ENCODE measurements at regions not wholly inside any gene's neighbourhood (a gene's known extent, or its start where the extent isn't known, plus 50 kb on each side); places are given as distances from the start of the nearest gene placed in this dataset.

DNA sequence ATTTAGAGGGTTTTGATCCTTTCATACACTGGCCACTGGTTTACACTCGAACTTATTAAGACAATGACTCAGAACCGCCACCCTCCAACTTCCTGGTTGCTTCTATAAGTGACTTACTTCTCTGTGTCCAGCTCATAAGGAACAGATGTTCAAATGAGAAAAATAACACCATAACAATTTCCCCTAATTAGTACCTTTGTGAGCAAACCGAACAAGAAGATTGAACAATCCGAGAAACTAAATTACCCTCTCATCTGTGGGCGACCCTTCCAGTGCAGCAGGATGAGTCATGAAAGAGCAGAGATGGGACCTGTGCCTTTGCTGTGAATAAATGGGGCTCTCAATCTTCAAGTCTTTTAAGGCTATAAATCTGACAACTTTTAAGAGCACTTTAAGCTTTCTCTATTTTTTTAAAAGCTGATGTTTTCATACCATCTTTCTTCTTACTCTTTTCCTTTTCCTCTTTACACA lies 146.8 kb upstream of the RASSF8 start:
- TF ChIP-seq POLR2AphosphoS5 (IDR thresholded peaks at IDR 0.05; ENCODE audit: low read depth, low read length), result no peak
- TF ChIP-seq, protein P1, sequence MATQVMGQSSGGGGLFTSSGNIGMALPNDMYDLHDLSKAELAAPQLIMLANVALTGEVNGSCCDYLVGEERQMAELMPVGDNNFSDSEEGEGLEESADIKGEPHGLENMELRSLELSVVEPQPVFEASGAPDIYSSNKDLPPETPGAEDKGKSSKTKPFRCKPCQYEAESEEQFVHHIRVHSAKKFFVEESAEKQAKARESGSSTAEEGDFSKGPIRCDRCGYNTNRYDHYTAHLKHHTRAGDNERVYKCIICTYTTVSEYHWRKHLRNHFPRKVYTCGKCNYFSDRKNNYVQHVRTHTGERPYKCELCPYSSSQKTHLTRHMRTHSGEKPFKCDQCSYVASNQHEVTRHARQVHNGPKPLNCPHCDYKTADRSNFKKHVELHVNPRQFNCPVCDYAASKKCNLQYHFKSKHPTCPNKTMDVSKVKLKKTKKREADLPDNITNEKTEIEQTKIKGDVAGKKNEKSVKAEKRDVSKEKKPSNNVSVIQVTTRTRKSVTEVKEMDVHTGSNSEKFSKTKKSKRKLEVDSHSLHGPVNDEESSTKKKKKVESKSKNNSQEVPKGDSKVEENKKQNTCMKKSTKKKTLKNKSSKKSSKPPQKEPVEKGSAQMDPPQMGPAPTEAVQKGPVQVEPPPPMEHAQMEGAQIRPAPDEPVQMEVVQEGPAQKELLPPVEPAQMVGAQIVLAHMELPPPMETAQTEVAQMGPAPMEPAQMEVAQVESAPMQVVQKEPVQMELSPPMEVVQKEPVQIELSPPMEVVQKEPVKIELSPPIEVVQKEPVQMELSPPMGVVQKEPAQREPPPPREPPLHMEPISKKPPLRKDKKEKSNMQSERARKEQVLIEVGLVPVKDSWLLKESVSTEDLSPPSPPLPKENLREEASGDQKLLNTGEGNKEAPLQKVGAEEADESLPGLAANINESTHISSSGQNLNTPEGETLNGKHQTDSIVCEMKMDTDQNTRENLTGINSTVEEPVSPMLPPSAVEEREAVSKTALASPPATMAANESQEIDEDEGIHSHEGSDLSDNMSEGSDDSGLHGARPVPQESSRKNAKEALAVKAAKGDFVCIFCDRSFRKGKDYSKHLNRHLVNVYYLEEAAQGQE (IDR thresholded peaks at IDR 0.05; ENCODE audit: insufficient read depth in 1 of 2, low read depth in 2 of 2, low read length in 2 of 2), result no peak
